ENCODE measurements at regions not wholly inside any gene's neighbourhood (a gene's known extent, or its start where the extent isn't known, plus 50 kb on each side); places are given as distances from the start of the nearest gene placed in this dataset.
"Not testable (repeated sequence)": the region's sequence is repeated elsewhere in the genome, so short reads cannot be mapped to it uniquely, and the experiment has no call there.

GRCh38 chr2:36235426-36235825 lies 120.2 kb upstream of the CRIM1 start:
- no peak for DNase-seq (ENCODE audit: low read depth)

GRCh38 chr2:36223259-36223658 lies 132.3 kb upstream of the CRIM1 start:
- DNase-seq (ENCODE audit: low read depth), result no peak

GRCh38 chr2:36222485-36222884 lies 133.1 kb upstream of the CRIM1 start:
- no peak for DNase-seq (ENCODE audit: low read depth)

- no peak for DNase-seq (ENCODE audit: low read depth)
Observed at GRCh38 chr2:36214691-36215090, 140.9 kb upstream of the CRIM1 start.

GRCh38 chr2:36203366-36203765 lies 152.2 kb upstream of the CRIM1 start:
- DNase-seq (ENCODE audit: low read depth), result no peak

GRCh38 chr2:36197181-36197971 lies 158.2 kb upstream of the CRIM1 start:
- no peak for DNase-seq (ENCODE audit: low read depth)

GRCh38 chr2:36193680-36194079 lies 161.9 kb upstream of the CRIM1 start:
- DNase-seq (ENCODE audit: low read depth), result no peak

- DNase-seq (ENCODE audit: low read depth), result no peak
Observed at GRCh38 chr2:36192983-36193382, 162.6 kb upstream of the CRIM1 start.

- DNase-seq (ENCODE audit: low read depth), result no peak
Observed at GRCh38 chr2:36190097-36190496, 165.5 kb upstream of the CRIM1 start.

- no peak for DNase-seq (ENCODE audit: low read depth)
Observed at GRCh38 chr2:36185624-36186023, 170.0 kb upstream of the CRIM1 start.

- no peak for DNase-seq (ENCODE audit: low read depth)
Observed at GRCh38 chr2:36184848-36185247, 170.7 kb upstream of the CRIM1 start.

GRCh38 chr2:36180789-36181482 lies 174.6 kb upstream of the CRIM1 start:
- not testable (repeated sequence) for DNase-seq (ENCODE audit: low read depth)

GRCh38 chr2:36180293-36180692 lies 175.3 kb upstream of the CRIM1 start:
- not testable (repeated sequence) for DNase-seq (ENCODE audit: low read depth)

- not testable (repeated sequence) for DNase-seq (ENCODE audit: low read depth)
Observed at GRCh38 chr2:36179668-36180269, 175.8 kb upstream of the CRIM1 start.

GRCh38 chr2:36178384-36178783 lies 177.2 kb upstream of the CRIM1 start:
- DNase-seq (ENCODE audit: low read depth), result no peak

GRCh38 chr2:36177282-36177681 lies 178.3 kb upstream of the CRIM1 start:
- DNase-seq (ENCODE audit: low read depth), result no peak

GRCh38 chr2:36174920-36175319 lies 180.7 kb upstream of the CRIM1 start:
- DNase-seq (ENCODE audit: low read depth), result no peak

GRCh38 chr2:36173760-36174404 lies 181.7 kb upstream of the CRIM1 start:
- no peak for DNase-seq (ENCODE audit: low read depth)

- no peak for DNase-seq (ENCODE audit: low read depth)
Observed at GRCh38 chr2:36172824-36173223, 182.8 kb upstream of the CRIM1 start.

- DNase-seq (ENCODE audit: low read depth), result no peak
Observed at GRCh38 chr2:36170805-36171204, 184.8 kb upstream of the CRIM1 start.

- DNase-seq (ENCODE audit: low read depth), result no peak
Observed at GRCh38 chr2:36169843-36170242, 185.7 kb upstream of the CRIM1 start.

- no peak for DNase-seq (ENCODE audit: low read depth)
Observed at GRCh38 chr2:36168115-36168514, 187.5 kb upstream of the CRIM1 start.

GRCh38 chr2:36165132-36165531 lies 190.4 kb upstream of the CRIM1 start:
- DNase-seq (ENCODE audit: low read depth), result no peak
